K562 (cell line): ENCODE measurements at regions not wholly inside any gene's neighbourhood (a gene's known extent, or its start where the extent isn't known, plus 50 kb on each side); places are given as distances from the start of the nearest gene placed in this dataset.

Experiments used
- ATAC-seq: fragments of 200-7000 bp; cut with Tn5 transposase; 3 replicates; pipeline ENCODE4 v1.9.1; 2020; ENCODE audit warnings: moderate library complexity
- BruUV-seq: library from RNA; stranded (reverse); fragments of 400-500 nt; replicated peaks from 2 replicates; lab custom pipeline; 2021; lab: Mats Ljungman, UMichigan
- CTCF ChIA-PET: fragments of 300-600 bp; formaldehyde crosslinking; extraction: SDS; loops from one replicate; lab custom pipeline; 2021; ENCODE audit warnings: low intra/inter-chr PET ratio; lab: Yijun Ruan, JAX
- POLR2A ChIA-PET: fragments of 300-600, 350-650 bp; sonication (Branson Sonifier 250); formaldehyde crosslinking; extraction: SDS; loops from one replicate; lab custom pipeline; 2021; ENCODE audit warnings: antibody characterized with exemption, inconsistent platforms; lab: Yijun Ruan, JAX
- DNase-seq, 4 experiments: peaks; one replicate each; pipeline versions ENCODE4 v3.0.0 to v3.0.0-alpha.2; 2011 to 2018; ENCODE audit warnings: low spot score in 3 of 4, mixed read lengths in 3 of 4; ENCODE audit errors: extremely low read depth in 1 of 4
- FAIRE-seq: peaks from 2 replicates; lab custom pipeline; 2011; peaks lifted over from hg19 to GRCh38; lab: Jason Lieb, UNC
- H2AFZ ChIP-seq: 2 replicates; pipeline ENCODE4 v1.6.0; 2011; ENCODE audit warnings: low read depth, low read length, control low read depth, inconsistent platforms
- H3K27ac ChIP-seq: fragments of 200-600 bp; 3 replicates; pipeline ENCODE4 v1.8.0; 2011; ENCODE audit warnings: low read depth, mild to moderate bottlenecking, control low read depth, inconsistent platforms, low read length, moderate library complexity, mixed read lengths; ENCODE audit errors: extremely low read depth
- H3K27me3 ChIP-seq, 2 experiments: fragments of 300-600 bp in 1 of 2; 2 replicates in 1 of 2; 3 replicates in 1 of 2; pipeline versions ENCODE4 v1.6.0 to v1.8.0; 2011; ENCODE audit warnings: inconsistent platforms in 2 of 2, low read length in 2 of 2, mild to moderate bottlenecking in 1 of 2, mixed read lengths in 1 of 2, moderate library complexity in 1 of 2; ENCODE audit not compliant: control insufficient read depth in 2 of 2, insufficient read depth in 2 of 2
- H3K36me3 ChIP-seq: fragments of 300-600 bp; 3 replicates; pipeline ENCODE4 v1.8.0; 2011; ENCODE audit warnings: mild to moderate bottlenecking, low read length, inconsistent platforms; ENCODE audit not compliant: control insufficient read depth, insufficient read depth
- H3K4me1 ChIP-seq, 2 experiments: fragments of 200-600 bp in 1 of 2; replicated peaks in 1 of 2; 2 replicates in 1 of 2; 3 replicates in 1 of 2; pipeline versions ENCODE4 v1.5.1 to v1.8.0; 2011; ENCODE audit warnings: inconsistent platforms in 2 of 2, low read length in 2 of 2, mild to moderate bottlenecking in 1 of 2, mixed read lengths in 1 of 2, moderate library complexity in 1 of 2; ENCODE audit not compliant: control insufficient read depth in 2 of 2, insufficient read depth in 2 of 2
- H3K4me2 ChIP-seq: 2 replicates; pipeline ENCODE4 v1.6.1; 2011; ENCODE audit warnings: low read length, control low read depth, inconsistent platforms, mixed read lengths; ENCODE audit not compliant: insufficient read depth
- H3K4me3 ChIP-seq: fragments of 200-600 bp; sonication (generic), shearing (Covaris generic); 2 replicates; pipeline ENCODE4 v1.5.1; 2016; ENCODE audit warnings: control low read depth, inconsistent platforms
- H3K79me2 ChIP-seq: fragments of 200-600 bp; 3 replicates; pipeline ENCODE4 v1.8.0; 2011; ENCODE audit warnings: low read length, inconsistent platforms; ENCODE audit not compliant: control insufficient read depth, insufficient read depth
- H3K9ac ChIP-seq, 2 experiments: 2 replicates each; pipeline versions ENCODE4 v1.6.0 to v1.6.1; 2011; ENCODE audit warnings: low read depth in 2 of 2, low read length in 2 of 2, control low read depth in 1 of 2, inconsistent platforms in 1 of 2, mild to moderate bottlenecking in 1 of 2, mixed read lengths in 1 of 2; ENCODE audit not compliant: insufficient read depth in 1 of 2
- H3K9me1 ChIP-seq: one replicate; pipeline ENCODE4 v1.6.0; 2011; ENCODE audit warnings: inconsistent platforms, mild to moderate bottlenecking, low read length, moderate library complexity; ENCODE audit not compliant: control insufficient read depth, insufficient read depth
- H3K9me3 ChIP-seq: replicated peaks from 2 replicates; pipeline ENCODE4 v1.5.1; 2011; ENCODE audit warnings: low read depth, low read length, inconsistent platforms; ENCODE audit not compliant: control insufficient read depth, insufficient read depth
- H4K20me1 ChIP-seq: replicated peaks from 2 replicates; pipeline ENCODE4 v1.6.1; 2011; ENCODE audit warnings: low read length, inconsistent platforms, mixed read lengths; ENCODE audit not compliant: control insufficient read depth, insufficient read depth
- CEBPG ChIP-seq, 3 experiments: fragments of 200-800 bp in 1 of 3; sonication (Bioruptor generic) in 1 of 3; sonication (generic) in 1 of 3; formaldehyde crosslinking in 1 of 3; IDR thresholded peaks in 2 of 3; conservative IDR thresholded peaks in 1 of 3; 2 replicates each; pipeline versions ENCODE4 v1.6.1 to v1.8.0; 2016 to 2022; ENCODE audit warnings: missing compliant biosample characterization in 2 of 3, missing genetic modification characterization in 2 of 3, mild to moderate bottlenecking in 1 of 3, missing genetic modification reagents in 1 of 3
- ETV1 ChIP-seq: fragments of 450-650 bp; conservative IDR thresholded peaks from 2 replicates; pipeline ENCODE4 v1.6.1; 2016; ENCODE audit warnings: missing genetic modification characterization, control low read depth, low read depth, missing compliant biosample characterization
- FOXJ2 ChIP-seq: fragments of 200-800 bp; sonication (Bioruptor generic); IDR thresholded peaks from 2 replicates; pipeline ENCODE4 v1.6.1; 2016; ENCODE audit warnings: missing genetic modification characterization, missing compliant biosample characterization
- NUFIP1 ChIP-seq: fragments of 450-650 bp; IDR thresholded peaks from 2 replicates; pipeline ENCODE4 v1.6.1; 2018; ENCODE audit not compliant: partially characterized antibody
- RBBP5 ChIP-seq: fragments of 200-600 bp; sonication (generic); IDR thresholded peaks from 2 replicates; pipeline ENCODE4 v1.6.1; 2012; ENCODE audit warnings: borderline replicate concordance, mild to moderate bottlenecking, low read length, control low read depth, inconsistent platforms; ENCODE audit not compliant: insufficient read depth, poor library complexity, severe bottlenecking
- RFX7 ChIP-seq: fragments of 250-450 bp; sonication (Bioruptor Pico); IDR thresholded peaks from 2 replicates; pipeline ENCODE4 v1.5.1; 2021; ENCODE audit warnings: mild to moderate bottlenecking
- TAF7 ChIP-seq: fragments of 450-650 bp; IDR thresholded peaks from 2 replicates; pipeline ENCODE4 v1.6.1; 2016; ENCODE audit warnings: missing genetic modification characterization, missing compliant biosample characterization
- TFAM ChIP-seq: fragments of 250-450 bp; sonication (Bioruptor Pico); conservative IDR thresholded peaks from 2 replicates; pipeline ENCODE4 v1.5.0; 2021; ENCODE audit warnings: mild to moderate bottlenecking, moderate library complexity
- YBX1 ChIP-seq: fragments of 450-650 bp; IDR thresholded peaks from 2 replicates; pipeline ENCODE4 v1.7.1; 2016; ENCODE audit warnings: mild to moderate bottlenecking
- ZNF644 ChIP-seq: fragments of 200-800 bp; sonication (Bioruptor generic); IDR thresholded peaks from 2 replicates; pipeline ENCODE4 v1.6.1; 2016; ENCODE audit warnings: low read depth, missing genetic modification characterization, missing compliant biosample characterization
- ZSCAN29 ChIP-seq: fragments of 450-650 bp; IDR thresholded peaks from 2 replicates; pipeline ENCODE4 v1.6.1; 2017
- WGBS: fragments of 100-300 bp; shearing (Covaris generic); methylation state at CpG from one replicate; pipeline ENCODE4 v1.1.6; 2016; ENCODE audit warnings: low coverage, mixed read lengths; ENCODE audit not compliant: insufficient coverage; ENCODE audit errors: missing lambda C conversion rate; 5-methylcytosine and 5-hydroxymethylcytosine counted together
- in situ Hi-C: fragments of 300-500 bp; cut with MboI; formaldehyde crosslinking; loops from 4 replicates; pipeline ENCODE4 v1.15.0; 2018; ENCODE audit warnings: inconsistent platforms, mixed read lengths
- intact Hi-C: fragments of 100-400 bp; cut with micrococcal nuclease; formaldehyde crosslinking; loops from 2 replicates; pipeline ENCODE4 v1.14.2; 2022
- TF ChIP-seq, protein P1 (sequence below): sonication (generic); formaldehyde crosslinking; IDR thresholded peaks from 2 replicates; pipeline ENCODE4 v1.8.0; 2022; ENCODE audit warnings: mild to moderate bottlenecking, missing genetic modification reagents
- TF ChIP-seq, protein P2 (sequence below): sonication (generic); formaldehyde crosslinking; IDR thresholded peaks from 2 replicates; pipeline ENCODE4 v1.9.0; 2022; ENCODE audit warnings: mild to moderate bottlenecking, missing genetic modification reagents

DNA sequence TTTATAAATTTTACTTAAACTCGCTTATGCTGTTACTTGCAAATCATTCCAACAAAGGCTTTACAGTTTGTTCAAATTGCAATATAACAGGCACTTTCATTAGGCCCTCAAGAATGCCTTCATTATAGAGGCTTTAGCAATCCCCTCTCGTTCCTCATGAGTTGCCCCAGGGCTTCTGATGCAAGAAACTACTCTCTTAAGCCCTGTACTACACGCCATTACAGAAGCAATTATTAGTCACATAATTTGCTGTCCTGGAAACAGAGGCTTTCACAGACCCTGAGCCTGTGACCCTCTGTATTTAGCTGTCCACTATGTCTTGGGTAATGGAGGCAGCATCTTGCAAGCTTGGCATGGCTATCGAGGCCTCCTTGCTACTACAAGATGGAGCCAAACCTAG is 965.9 kb upstream of the DIAPH2 start:
- Histone ChIP-seq H3K9me3 (no peaks in the 10 kb centered on the region), H4K20me1 (no peaks in the 10 kb centered on the region), H3K4me3 (no peak overlapping the region), H3K9ac (no peak overlapping the region), H3K36me3 (no peaks in the 10 kb centered on the region), H2AFZ (no peak overlapping the region), H3K9me1 (no peaks in the 10 kb centered on the region), H3K4me2 (no peak overlapping the region), H3K27me3 (no peaks in the 10 kb centered on the region), H3K27ac (no peak overlapping the region), H3K4me1 (no peaks in the 10 kb centered on the region), H3K79me2 (no peaks in the 10 kb centered on the region)
- ChIA-PET POLR2A (no interaction called here), CTCF (no interaction called here)
- TF ChIP-seq, protein P1, sequence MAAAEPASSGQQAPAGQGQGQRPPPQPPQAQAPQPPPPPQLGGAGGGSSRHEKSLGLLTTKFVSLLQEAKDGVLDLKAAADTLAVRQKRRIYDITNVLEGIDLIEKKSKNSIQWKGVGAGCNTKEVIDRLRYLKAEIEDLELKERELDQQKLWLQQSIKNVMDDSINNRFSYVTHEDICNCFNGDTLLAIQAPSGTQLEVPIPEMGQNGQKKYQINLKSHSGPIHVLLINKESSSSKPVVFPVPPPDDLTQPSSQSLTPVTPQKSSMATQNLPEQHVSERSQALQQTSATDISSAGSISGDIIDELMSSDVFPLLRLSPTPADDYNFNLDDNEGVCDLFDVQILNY, result no peak
- FAIRE-seq (no peak), DNase-seq (no peak), ATAC-seq (no peak)
- WGBS, result 0% methylated on average over 4 of the region's 4 CpGs
- in situ Hi-C loops, result no loop called here
- intact Hi-C loops, result no loop called here
- no TSS peak for BruUV-seq

DNA sequence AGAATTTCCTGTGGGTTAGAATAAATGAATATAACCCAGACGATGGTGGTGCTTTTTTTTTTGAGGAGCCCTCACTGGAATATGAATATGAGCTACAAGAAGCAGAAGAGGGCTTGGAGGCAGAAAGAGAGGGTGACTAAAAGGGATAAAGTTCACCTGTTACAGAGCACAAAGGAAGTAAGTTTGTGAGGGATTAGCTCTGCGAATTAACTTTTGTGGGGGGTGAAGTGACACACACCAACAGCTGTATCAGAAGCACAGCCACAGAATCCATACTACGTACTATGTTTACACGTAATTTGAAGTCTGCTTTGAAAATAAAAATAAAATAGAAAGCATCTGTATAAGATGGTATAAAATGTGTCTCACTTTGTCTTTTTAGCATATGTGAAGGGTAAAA is 963.6 kb upstream of the DIAPH2 start:
- no peak for ATAC-seq
- TF ChIP-seq FOXJ2 (tag), result no peak
- TF ChIP-seq, protein P2, sequence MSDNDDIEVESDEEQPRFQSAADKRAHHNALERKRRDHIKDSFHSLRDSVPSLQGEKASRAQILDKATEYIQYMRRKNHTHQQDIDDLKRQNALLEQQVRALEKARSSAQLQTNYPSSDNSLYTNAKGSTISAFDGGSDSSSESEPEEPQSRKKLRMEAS (CRISPR knock-in tag), result no peak
- no peak for TF ChIP-seq RBBP5
- TF ChIP-seq TAF7, result no peak
- TF ChIP-seq YBX1, result no peak
- no peak for TF ChIP-seq ETV1 (tag)
- no peak for TF ChIP-seq CEBPG (CRISPR knock-in tag; IDR thresholded peaks at IDR 0.05)
- TF ChIP-seq CEBPG (tag; conservative IDR thresholded peaks at IDR 0.05 in 1 of 2, IDR thresholded peaks at IDR 0.05 in 1 of 2), result no peak
- TF ChIP-seq NUFIP1, result no peak
- TF ChIP-seq ZNF644, result no peak
- TF ChIP-seq ZSCAN29, result no peak
- TF ChIP-seq TFAM, result no peak
- TF ChIP-seq RFX7 (CRISPR knock-in tag), result no peak
- ChIA-PET CTCF (no interaction called here), POLR2A (no interaction called here)
- Histone ChIP-seq H3K4me2 (no peak overlapping the region), H4K20me1 (no peaks in the 10 kb centered on the region), H2AFZ (no peak overlapping the region), H3K9me1 (no peaks in the 10 kb centered on the region), H3K27me3 (no peaks in the 10 kb centered on the region), H3K79me2 (no peaks in the 10 kb centered on the region), H3K9me3 (no peaks in the 10 kb centered on the region), H3K4me3 (no peak overlapping the region), H3K9ac (no peak overlapping the region), H3K27ac (no peak overlapping the region), H3K36me3 (no peaks in the 10 kb centered on the region), H3K4me1 (no peaks in the 10 kb centered on the region)
- in situ Hi-C loops (no loop called here), intact Hi-C loops (no loop called here)
- no peak for DNase-seq
- WGBS, result 3% methylated on average over 3 of the region's 4 CpGs
- no peak for FAIRE-seq
- no TSS peak for BruUV-seq
